NOMO-1 treated with dmso at 0.1 percent for 144 hours (cell line): ENCODE measurements at regions not wholly inside any gene's neighbourhood (a gene's known extent, or its start where the extent isn't known, plus 50 kb on each side); places are given as distances from the start of the nearest gene placed in this dataset.
"Not testable (repeated sequence)": the region's sequence is repeated elsewhere in the genome, so short reads cannot be mapped to it uniquely, and the experiment has no call there.

Experiments
- DNase-seq: peaks from one replicate; lab custom pipeline; 2025; ENCODE audit not compliant: unreplicated experiment; lab: John Stamatoyannopoulos, UW

- no peak for DNase-seq
Observed at GRCh38 chr7:42687211-42688055, 224.4 kb downstream of the C7orf25 start.

- no peak for DNase-seq
Observed at GRCh38 chr7:42686594-42687156, 225.2 kb downstream of the C7orf25 start.

- DNase-seq: no peak
Observed at GRCh38 chr7:42685911-42686310, 226.0 kb downstream of the C7orf25 start.

GRCh38 chr7:42677751-42678699 is 233.8 kb downstream of the C7orf25 start:
- DNase-seq: no peak

GRCh38 chr7:42674541-42674940 is 237.3 kb downstream of the C7orf25 start:
- no peak for DNase-seq

DNA sequence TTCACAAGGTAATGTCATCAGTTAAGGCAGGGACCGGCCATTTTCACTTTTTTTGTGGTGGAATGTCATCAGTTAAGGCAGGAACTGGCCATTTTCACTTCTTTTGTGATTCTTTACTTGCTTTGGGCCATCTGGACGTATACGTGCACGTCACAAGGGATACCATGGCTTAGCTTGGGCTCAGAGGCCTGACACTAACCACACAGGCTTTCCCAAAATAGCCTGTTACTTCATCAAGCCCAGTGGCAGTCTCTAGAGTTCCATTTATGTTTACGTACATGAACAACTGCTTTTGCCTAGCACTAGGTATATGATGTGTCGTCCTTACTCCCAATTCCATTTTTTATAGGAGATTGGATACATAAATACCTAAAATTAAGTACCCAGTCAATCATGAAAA is 237.9 kb downstream of the C7orf25 start:
- DNase-seq: no peak

DNA sequence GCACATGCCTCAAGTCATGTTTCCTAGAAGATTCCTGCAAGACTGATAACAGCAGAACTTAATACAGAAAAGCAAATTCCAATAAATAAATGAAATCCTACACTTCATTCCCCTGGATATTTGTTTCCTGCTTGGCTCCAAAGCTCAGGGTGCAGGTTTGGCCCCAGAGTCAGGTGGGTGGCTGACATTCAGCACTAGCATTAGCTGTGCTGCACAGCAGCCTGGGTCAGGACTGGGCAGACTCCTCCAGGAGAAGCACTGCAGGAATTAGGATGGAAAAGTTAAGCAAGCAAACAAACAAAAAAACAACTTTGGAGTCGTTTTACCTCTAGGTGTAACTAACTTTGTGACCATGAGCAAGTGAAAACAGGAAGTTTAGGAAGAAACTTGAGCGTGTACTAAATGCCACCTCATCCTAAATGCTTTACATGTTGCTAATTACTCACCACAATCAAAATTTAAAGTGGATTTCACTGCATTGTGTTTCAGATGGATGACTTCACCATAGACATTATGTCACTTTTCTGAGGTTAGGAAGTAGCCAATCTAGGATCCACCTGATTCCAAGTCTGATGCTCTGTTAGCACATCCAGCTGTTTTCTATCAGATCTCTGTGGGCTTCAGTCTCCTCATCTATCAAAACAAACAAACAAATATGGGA is 239.4 kb downstream of the C7orf25 start:
- no peak for DNase-seq

DNA sequence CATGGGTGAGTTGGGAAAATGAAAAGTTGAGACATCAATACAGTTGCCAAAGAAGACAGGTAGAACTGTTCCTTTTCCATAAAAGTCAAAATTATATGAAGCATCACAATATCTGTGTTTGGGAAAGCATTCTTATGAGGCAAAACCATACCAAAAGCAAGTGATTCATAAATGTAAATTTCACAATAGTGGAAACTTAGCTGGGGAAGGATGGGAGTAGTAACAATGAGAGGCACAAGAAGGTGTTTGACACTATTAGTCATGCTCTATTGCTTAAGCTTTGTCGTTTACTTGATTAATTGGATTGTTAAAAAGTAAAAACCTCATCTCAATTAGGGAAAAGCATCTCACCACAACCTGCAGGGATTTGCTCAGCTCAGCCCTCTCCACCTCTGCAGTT is 240.2 kb downstream of the C7orf25 start:
- no peak for DNase-seq

DNA sequence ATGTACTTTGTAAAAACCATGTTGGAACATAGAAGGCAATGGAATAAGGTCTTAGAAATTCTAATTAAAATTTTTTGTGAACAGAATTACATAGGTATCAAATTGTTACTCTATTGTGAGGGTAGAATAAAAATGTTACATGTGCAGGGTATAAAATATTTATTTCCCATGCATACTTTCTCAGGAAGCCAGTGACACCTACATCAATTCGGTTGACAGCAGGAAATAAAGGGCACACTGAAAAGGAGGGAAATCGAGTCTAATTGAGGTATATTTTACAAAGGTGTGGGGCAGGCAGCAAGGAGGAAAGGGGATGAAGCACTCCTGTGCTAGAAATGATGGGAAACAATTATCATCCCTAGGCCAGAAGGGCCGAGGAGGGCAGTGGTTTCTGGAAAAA is 244.9 kb downstream of the C7orf25 start:
- DNase-seq: no peak

- no peak for DNase-seq
Observed at GRCh38 chr7:42662862-42663261, 249.0 kb downstream of the C7orf25 start.

DNA sequence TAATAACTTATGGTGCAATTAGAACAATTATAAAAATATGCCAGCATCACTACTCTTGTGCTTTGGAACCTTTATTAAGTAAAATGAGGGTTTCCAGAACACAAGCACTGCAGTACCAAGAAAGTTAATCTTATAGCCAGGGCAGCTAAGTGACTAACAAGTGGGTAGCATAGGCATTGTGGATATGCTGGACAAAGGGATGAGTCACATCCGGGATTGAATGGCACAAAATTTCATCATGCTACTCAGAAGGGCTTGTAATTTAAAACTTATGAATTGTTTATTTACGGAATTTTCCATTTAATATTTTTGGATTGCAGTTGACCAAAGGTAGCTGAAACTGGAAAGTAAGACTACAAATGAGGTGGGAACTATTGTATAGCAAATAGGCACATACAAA is 250.6 kb downstream of the C7orf25 start:
- no peak for DNase-seq

GRCh38 chr7:42650701-42651100 is 261.2 kb downstream of the C7orf25 start:
- no peak for DNase-seq

GRCh38 chr7:42650171-42650570 is 261.7 kb downstream of the C7orf25 start:
- DNase-seq: no peak

DNA sequence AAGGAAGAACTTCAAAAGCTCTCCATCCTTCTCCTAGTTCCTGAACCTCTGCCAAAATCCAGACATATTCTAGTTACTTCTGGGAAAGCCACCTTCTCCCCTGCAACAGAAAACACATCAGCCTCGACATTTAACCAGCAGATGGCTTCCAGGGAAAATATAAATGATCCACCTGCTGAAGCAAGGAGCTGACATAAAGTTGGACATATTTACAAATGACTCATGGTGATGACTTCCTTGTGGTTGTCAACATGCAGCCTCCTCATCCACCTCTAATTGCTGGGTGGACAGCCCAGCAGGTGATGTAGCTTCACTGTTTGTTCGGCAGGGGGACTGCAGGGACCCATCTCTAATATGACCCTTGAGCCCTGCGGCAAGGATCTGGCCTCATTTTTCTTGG is 266.0 kb downstream of the C7orf25 start:
- DNase-seq: no peak

- DNase-seq: no peak
Observed at GRCh38 chr7:42642699-42643098, 269.2 kb downstream of the C7orf25 start.

- no peak for DNase-seq
Observed at GRCh38 chr7:42639930-42640329, 271.9 kb downstream of the C7orf25 start.

DNA sequence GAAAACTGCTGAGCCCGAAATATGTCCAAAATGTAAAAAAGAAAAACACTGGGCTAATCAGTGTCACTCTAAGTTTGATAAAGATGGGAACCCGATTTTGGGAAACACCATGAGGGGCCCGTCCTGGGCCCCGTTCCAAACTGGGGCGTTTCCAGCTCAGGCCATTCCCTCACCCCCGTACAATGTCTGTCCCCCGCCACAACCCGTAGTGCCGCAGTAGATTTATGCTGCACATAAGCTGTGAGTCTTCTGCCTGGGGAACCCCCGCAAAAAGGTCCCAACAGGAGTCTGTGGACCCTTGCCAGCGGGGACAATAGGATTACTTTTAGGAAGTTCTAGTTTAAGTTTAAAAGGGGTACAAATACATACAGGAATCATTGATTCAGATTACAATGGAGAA is 275.5 kb downstream of the C7orf25 start:
- DNase-seq: not testable (repeated sequence)

GRCh38 chr7:42628054-42628453 is 283.8 kb downstream of the C7orf25 start:
- DNase-seq: no peak

DNA sequence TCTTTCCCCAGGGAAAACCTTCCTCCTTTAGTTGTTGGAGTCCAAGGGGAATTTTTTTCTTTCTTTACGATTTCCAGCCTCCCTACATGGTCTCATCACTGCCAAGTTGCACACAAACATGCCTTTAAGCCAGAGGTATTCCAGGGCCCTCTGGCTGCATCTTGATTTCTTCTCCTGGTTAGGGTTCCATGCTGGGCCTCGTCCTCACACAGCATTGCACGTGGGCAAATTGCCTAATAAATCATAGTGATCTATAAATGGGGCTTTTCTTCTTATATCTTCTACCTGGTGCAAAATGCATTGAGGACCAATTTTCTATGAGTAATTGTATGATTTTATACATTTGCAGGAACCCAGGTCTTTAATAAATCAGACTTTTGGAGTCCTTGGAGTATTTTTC is 284.2 kb downstream of the C7orf25 start:
- DNase-seq: no peak

- DNase-seq: no peak
Observed at GRCh38 chr7:42627101-42627500, 284.8 kb downstream of the C7orf25 start.

DNA sequence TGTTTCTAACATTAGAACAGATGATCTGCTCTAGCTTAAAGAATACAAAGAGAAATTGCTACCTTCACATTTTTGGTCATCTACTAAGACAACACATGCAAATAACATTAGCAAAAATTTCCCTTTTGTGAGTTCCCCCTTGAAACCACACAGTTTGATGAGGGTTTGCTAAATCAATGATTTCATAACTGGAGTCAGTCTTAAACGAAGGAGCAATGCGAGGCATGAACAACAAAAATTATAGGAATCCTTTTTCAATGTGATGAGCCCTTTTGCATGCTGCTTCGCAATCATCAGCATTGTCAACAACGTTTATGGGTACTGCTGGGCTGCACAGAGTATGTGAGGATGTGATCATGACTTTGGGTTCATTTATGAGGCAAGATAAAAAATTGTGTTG is 286.4 kb downstream of the C7orf25 start:
- no peak for DNase-seq
